ENCODE measurements at regions not wholly inside any gene's neighbourhood (a gene's known extent, or its start where the extent isn't known, plus 50 kb on each side); places are given as distances from the start of the nearest gene placed in this dataset.

- DNase-seq (ENCODE audit: low spot score) = peak; percentile 60
Observed at GRCh38 chr3:124529826-124530571, 200.3 kb upstream of the UMPS start.

GRCh38 chr3:124530916-124531315 is 199.3 kb upstream of the UMPS start:
- FAIRE-seq (no peak), DNase-seq (ENCODE audit: low spot score) (no peak)

More at GRCh38 chr3:124529826-124530571, 200.3 kb upstream of the UMPS start:
- no peak for FAIRE-seq

- no peak for FAIRE-seq
- DNase-seq (ENCODE audit: low spot score) = no peak
Observed at GRCh38 chr3:124532071-124532470, 198.2 kb upstream of the UMPS start.

GRCh38 chr3:124535306-124535705 is 194.9 kb upstream of the UMPS start:
- no peak for FAIRE-seq

GRCh38 chr3:124540550-124541211 is 189.6 kb upstream of the UMPS start:
- FAIRE-seq (no peak), DNase-seq (ENCODE audit: low spot score) (no peak)

More at GRCh38 chr3:124535306-124535705, 194.9 kb upstream of the UMPS start:
- DNase-seq (ENCODE audit: low spot score) = no peak

DNA sequence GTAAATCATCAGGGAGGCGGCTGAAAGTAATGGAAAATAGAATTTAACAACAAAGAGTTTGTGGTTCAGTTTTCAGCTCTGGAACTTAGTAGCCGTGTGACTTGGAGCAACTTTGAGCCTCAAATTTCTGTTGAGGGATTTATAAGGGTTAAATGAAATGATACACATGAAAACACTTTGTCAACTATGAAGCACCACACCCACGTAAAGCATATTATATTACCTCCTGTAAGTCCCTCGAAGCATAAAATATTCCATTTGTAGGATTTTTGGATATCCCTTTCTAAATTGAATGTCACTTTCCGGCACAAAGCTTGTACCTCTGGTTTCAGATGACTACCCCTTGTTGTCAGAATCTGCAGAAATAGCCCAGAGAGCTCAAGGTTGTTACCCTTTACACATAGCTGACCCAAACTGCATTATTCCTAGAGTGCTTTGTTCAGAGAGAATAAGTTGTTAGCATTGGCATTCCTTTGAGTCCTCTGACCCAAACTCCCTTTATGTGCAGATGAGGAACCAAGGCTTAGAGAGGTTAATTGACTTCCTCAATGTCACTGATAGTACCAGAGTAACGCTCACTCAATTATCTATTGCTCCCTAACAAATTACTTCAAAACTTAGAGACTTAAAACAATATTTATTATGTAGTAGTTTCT is 187.9 kb upstream of the UMPS start:
- peak; percentile 70 for FAIRE-seq
- DNase-seq (ENCODE audit: low spot score) = no peak

GRCh38 chr3:124545891-124546290 is 184.4 kb upstream of the UMPS start:
- DNase-seq (ENCODE audit: low spot score) = no peak

GRCh38 chr3:124552224-124552623 is 178.0 kb upstream of the UMPS start:
- no peak for DNase-seq (ENCODE audit: low spot score)
- no peak for FAIRE-seq

More at GRCh38 chr3:124545891-124546290, 184.4 kb upstream of the UMPS start:
- no peak for FAIRE-seq

DNA sequence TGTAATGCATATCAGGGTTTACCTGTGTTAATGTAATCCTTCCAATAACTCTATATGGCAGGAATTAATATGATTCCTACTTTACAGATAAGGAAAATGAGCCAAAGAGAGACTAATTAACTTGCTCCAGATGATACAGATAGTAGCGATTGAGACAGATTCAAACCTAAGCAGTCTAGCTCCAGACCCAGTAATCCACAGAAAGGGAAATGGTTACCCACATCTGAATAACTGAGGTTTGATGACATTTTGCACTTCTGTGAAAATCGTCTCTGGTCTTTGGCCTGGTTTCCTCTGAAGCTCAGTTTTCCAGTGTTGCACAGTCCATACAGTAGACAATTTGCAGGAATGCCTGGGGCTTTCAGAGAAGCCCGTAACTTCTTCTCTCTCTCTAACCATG is 177.1 kb upstream of the UMPS start:
- DNase-seq (ENCODE audit: low spot score) (no peak), FAIRE-seq (no peak)

GRCh38 chr3:124556636-124557035 is 173.6 kb upstream of the UMPS start:
- DNase-seq (ENCODE audit: low spot score) (no peak), FAIRE-seq (no peak)

DNA sequence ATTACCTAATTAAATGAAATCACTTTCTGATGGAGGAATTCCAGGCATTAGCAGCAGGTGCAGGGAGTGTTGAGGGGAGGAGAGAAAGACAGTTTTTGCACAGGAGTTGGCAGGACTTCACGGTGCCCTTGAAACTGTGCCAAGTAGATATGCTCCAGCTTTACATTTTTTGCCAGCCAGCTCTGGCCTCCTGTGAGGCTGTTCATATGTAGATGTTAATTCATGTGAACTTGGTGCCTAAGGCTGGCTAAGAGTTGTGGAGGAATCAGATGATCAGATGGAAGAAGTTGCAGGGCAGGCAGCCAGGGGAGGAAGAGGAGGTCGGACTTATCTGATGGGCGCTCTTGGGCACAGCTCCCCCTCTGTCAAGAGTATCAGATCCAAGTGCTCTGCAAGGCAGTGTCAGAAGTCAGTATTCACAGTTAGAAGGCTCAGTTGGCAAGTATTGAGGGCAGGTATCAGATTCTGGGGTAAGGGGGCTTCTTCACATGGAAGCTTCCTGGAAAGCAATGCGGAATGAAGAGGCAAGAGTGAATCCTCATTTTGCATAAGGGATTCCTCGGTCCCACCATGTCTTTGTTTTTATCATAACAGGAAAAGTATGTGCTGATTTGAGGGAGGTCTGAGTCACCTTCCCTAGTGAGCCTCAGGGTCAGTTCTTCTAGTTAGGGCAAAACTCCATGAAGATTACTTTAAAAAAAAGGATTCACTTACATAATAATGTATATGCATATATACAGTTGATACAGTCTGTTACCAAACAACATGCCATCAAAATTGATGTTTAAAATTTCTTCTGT is 172.6 kb upstream of the UMPS start:
- no peak for DNase-seq (ENCODE audit: low spot score)
- FAIRE-seq = no peak

DNA sequence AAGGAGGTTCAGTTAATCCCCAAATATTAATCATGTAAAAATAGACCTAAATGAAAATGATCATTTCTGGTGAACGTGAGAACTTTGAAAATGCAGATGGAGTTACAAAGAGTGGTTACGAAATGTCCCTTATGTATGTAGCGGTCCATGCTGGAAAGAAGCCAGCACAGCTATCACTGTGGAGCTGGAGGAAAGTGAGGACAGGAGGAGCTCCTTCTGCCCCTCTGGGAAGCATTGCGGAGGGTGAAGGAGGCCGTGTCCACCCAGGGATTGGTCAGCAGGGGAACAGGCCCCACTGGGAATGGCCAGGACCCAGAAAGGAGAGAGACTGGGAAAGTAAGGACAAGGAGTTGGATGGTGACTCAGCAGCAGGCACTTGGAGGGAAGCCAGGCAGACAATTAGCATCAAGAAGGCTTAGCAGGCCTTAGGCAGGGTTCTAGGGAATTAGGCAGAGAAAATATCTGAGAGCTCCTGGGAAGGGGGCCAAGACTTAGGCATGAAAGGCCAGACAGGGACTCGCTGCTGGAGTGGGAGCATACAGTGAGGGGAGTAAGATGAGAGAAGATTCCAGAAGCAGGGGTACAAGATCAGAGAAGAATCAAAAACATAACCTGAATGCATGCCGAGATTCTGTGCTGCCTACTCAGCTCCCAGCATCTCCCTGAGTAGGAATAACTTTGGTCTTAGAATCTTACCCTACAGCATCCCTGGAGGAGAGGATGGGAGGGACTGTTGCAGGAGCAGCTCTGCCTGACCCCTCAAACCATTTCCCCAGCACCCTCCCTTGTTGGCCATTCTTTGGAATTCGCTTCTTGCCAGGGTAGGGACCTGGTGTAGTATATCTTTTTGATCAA is 171.0 kb upstream of the UMPS start:
- DNase-seq (ENCODE audit: low spot score) = peak; percentile 89
- FAIRE-seq = peak; percentile 84

DNA sequence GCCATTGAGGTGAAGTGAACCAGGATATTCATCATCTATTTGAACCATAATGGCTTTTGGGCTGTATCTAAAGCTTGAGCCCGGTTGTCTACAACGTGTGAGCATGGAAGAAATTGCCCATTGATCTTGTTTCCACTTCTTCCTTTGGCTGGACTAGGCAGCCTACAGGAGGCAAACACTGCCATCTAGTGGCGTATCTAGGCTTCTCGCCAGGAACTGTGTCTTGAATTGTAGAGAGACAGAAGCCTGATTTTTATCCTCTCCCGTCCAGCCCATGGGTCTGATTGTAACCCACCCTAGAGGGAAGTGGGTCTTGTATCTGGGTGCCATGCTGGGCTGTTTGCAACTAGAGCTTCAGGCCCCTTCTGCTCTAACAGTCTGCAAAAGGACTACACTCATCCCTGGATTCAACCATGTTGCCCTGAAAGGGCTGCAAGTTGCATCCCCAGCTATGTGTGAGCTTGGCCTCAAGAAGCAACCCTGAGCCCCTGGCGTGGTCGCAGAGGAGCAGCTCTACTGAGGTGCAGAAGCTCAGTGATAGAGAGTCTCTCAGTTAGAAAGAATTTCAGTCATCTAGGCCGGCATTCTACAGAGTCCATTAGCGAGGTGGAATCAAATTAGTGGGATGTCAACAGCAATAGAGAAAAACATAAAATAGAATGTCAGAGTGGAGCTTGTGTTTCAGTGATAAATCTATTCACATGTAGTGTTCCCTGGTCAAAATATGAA is 170.2 kb upstream of the UMPS start:
- FAIRE-seq = no peak

DNA sequence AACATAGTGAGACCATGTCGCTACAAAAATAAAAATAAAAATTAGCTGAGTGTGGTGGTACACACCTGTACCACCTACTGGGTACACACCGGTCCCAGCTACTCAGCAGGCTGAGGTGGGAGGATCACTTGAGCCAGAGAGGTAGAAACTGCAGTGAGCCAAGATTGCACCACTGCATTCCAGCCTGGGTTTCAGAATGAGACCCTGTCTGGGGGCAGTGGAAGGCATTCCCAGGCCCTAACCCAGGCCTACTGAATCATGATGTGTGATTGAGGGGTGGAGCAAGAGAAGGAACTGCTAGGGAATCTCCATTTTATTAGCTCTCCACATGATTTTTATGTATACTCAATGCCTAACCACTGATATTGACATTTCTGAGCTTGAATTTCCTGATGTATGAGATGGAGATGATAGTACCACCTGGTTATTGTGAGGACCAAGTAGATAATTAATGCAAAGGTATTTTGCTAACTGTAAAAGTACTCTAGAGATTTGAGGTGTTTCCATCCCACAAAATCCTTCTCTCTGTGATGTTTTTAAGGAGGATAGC is 169.5 kb upstream of the UMPS start:
- FAIRE-seq = no peak

More for the DNA sequence above, 170.2 kb upstream of the UMPS start:
- DNase-seq (ENCODE audit: low spot score) = peak; percentile 84

DNA sequence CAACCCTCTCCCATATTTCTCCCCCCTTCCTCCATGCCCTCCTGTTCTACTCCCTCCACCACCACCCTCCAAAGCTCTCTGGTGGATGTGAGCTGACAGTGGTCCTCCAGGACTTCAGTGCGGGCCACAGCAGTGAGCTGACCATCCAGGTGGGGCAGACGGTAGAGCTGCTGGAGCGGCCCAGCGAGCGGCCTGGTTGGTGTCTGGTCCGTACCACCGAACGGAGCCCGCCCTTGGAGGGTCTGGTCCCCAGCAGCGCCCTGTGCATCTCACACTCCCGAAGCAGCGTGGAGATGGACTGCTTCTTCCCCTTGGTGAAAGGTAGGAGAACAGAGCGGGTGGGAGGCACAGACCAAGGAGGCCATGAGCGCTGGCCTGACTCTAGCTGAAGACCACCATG is 167.5 kb upstream of the UMPS start:
- FAIRE-seq = no peak
- no peak for DNase-seq (ENCODE audit: low spot score)

More for the DNA sequence above, 169.5 kb upstream of the UMPS start:
- no peak for DNase-seq (ENCODE audit: low spot score)

- FAIRE-seq (no peak), DNase-seq (ENCODE audit: low spot score) (no peak)
Observed at GRCh38 chr3:124563376-124563775, 166.9 kb upstream of the UMPS start.

GRCh38 chr3:124565013-124565412 is 165.2 kb upstream of the UMPS start:
- DNase-seq (ENCODE audit: low spot score) = peak; percentile 84
- no peak for FAIRE-seq

DNA sequence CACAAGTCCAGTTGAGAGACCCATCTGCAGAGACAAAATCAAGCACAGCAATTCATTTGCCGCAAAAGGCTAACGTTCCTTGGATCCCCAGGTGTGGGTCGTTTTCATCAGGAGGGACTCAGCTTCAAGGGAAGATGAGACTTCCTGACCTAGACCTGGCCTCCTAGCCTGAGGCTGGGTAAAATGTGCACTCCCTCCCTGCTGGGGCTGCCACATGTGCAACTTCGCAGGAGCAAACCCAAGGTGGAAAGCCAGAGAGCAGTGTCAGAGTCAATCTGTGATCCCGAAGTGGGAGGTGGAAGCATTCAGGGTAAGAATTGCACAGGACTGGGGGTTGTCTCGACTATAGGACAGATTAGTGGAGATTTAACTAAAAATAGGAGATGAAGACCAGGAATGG is 164.7 kb upstream of the UMPS start:
- no peak for FAIRE-seq
- DNase-seq (ENCODE audit: low spot score) = no peak

DNA sequence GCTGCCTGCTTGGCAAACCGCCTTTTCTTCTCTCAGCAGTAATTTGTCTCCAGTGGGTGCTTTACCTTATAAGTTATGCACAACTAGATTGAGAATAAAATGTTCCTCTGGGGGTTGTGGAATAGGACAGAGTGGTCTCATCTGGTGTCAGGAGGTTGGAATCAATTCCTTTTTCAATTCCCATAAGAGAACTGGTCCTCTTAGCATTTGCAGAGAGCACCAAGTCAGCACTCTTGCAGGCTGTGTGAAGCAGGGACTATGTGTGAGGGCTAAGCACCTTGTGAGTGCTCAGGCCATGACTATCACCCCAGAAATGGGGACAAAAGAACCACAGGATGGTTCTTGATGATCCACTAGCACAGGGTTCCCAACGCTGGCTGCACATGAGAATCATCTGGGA is 163.6 kb upstream of the UMPS start:
- DNase-seq (ENCODE audit: low spot score) (no peak), FAIRE-seq (no peak)

GRCh38 chr3:124567179-124567578 is 163.1 kb upstream of the UMPS start:
- DNase-seq (ENCODE audit: low spot score) (no peak), FAIRE-seq (no peak)
